T-cell (primary cell): ENCODE measurements at regions not wholly inside any gene's neighbourhood (a gene's known extent, or its start where the extent isn't known, plus 50 kb on each side); places are given as distances from the start of the nearest gene placed in this dataset.

ENCODE experiments used
- ATAC-seq, 4 experiments: fragments of 200-7000 bp in 3 of 4; fragments of 150-1000 bp in 1 of 4; cut with Tn5 transposase; replicated peaks in 1 of 4; 1 replicate in 3 of 4; 2 replicates in 1 of 4; pipeline ENCODE4 v1.10.0; 2021; ENCODE audit warnings: moderate library complexity in 3 of 4, mild to moderate bottlenecking in 2 of 4, moderate number of reproducible peaks in 1 of 4
- CTCF ChIA-PET, 2 donors: fragments of 300-600 bp; sonication (Branson Sonifier 250); formaldehyde crosslinking; loops; one replicate each; lab custom pipeline; 2022; ENCODE audit warnings: antibody characterized with exemption in 2 of 2; lab: Charles Lee
- POLR2A ChIA-PET, 2 donors: fragments of 300-600 bp; sonication (Branson Sonifier 250); formaldehyde crosslinking; loops; one replicate each; lab custom pipeline; 2022; ENCODE audit warnings: antibody characterized with exemption in 2 of 2; lab: Charles Lee
- DNase-seq, 35 experiments: peaks; one replicate each; pipeline versions ENCODE4 v3.0.0 to v3.0.0-alpha.2; 2013 to 2023
- H3K27ac ChIP-seq: one replicate; pipeline ENCODE4 v1.5.1; 2013; ENCODE audit warnings: low read length
- H3K27me3 ChIP-seq, 2 experiments: replicated peaks in 1 of 2; 1 replicate in 1 of 2; 2 replicates in 1 of 2; pipeline versions ENCODE4 v1.6.1 to v1.7.0; 2013; ENCODE audit warnings: low read length in 1 of 2, mixed read lengths in 1 of 2; ENCODE audit not compliant: control insufficient read depth in 2 of 2, insufficient read depth in 2 of 2; ENCODE audit errors: extremely low read depth in 1 of 2
- H3K36me3 ChIP-seq, 2 donors: 1 replicate in 1 of 2; 2 replicates in 1 of 2; pipeline versions ENCODE4 v1.6.1 to v1.7.0; 2013; ENCODE audit warnings: low read length in 1 of 2; ENCODE audit not compliant: control insufficient read depth in 2 of 2, insufficient read depth in 1 of 2; ENCODE audit errors: extremely low read depth in 1 of 2
- H3K4me1 ChIP-seq, 2 experiments: 1 replicate in 1 of 2; 2 replicates in 1 of 2; pipeline versions ENCODE4 v1.6.1 to v1.7.0; 2013; ENCODE audit warnings: low read length in 2 of 2, mixed read lengths in 1 of 2; ENCODE audit not compliant: insufficient read depth in 2 of 2, control insufficient read depth in 1 of 2; ENCODE audit errors: extremely low read depth in 1 of 2
- H3K4me3 ChIP-seq, 2 donors: 1 replicate in 1 of 2; 2 replicates in 1 of 2; pipeline versions ENCODE4 v1.5.1 to v1.7.0; 2013; ENCODE audit warnings: mild to moderate bottlenecking in 2 of 2, low read length in 1 of 2, moderate library complexity in 1 of 2; ENCODE audit not compliant: control insufficient read depth in 1 of 2; ENCODE audit errors: extremely low read depth in 1 of 2
- H3K9me3 ChIP-seq: 2 replicates; pipeline ENCODE4 v1.7.0; 2013
- H3K27ac Mint-ChIP-seq, 2 donors: one replicate each; pipeline ENCODE4 v1.8.0; 2020 to 2021; ENCODE audit warnings: mild to moderate bottlenecking in 2 of 2, mixed read lengths in 2 of 2
- H3K27me3 Mint-ChIP-seq, 2 donors: one replicate each; pipeline ENCODE4 v1.8.0; 2021 to 2022; ENCODE audit warnings: mixed read lengths in 2 of 2
- H3K36me3 Mint-ChIP-seq: one replicate; pipeline ENCODE4 v1.8.0; 2021; ENCODE audit warnings: mixed read lengths
- H3K4me1 Mint-ChIP-seq, 3 donors: one replicate each; pipeline ENCODE4 v1.8.0; 2020 to 2022; ENCODE audit warnings: mixed read lengths in 3 of 3, mild to moderate bottlenecking in 1 of 3
- H3K4me3 Mint-ChIP-seq, 3 donors: one replicate each; pipeline ENCODE4 v1.8.0; 2020 to 2022; ENCODE audit warnings: mild to moderate bottlenecking in 3 of 3, mixed read lengths in 3 of 3, moderate library complexity in 3 of 3
- H3K9me3 Mint-ChIP-seq, 3 donors: one replicate each; pipeline ENCODE4 v1.8.0; 2020 to 2022; ENCODE audit warnings: mixed read lengths in 3 of 3
- WGBS: methylation state at CpG from one replicate; pipeline ENCODE4 v1.1.5; 2013; ENCODE audit warnings: missing lambda C conversion rate; ENCODE audit not compliant: insufficient coverage; 5-methylcytosine and 5-hydroxymethylcytosine counted together

GRCh38 chr9:90034071-90034470, 429.3 kb downstream of the GADD45G start:
- H3K36me3 ChIP-seq = no peaks in the 10 kb centered on the region
- no peak overlapping the region for H3K4me3 ChIP-seq
- H3K27me3 ChIP-seq = no peaks in the 10 kb centered on the region
- no peak overlapping the region for H3K4me3 Mint-ChIP-seq
- WGBS = 64% methylated on average over 2 of the region's 5 CpGs
- H3K9me3 Mint-ChIP-seq = no peaks in the 10 kb centered on the region
- H3K27ac ChIP-seq = no peak overlapping the region
- H3K4me1 Mint-ChIP-seq = no peaks in the 10 kb centered on the region
- no peak for ATAC-seq
- ChIA-PET CTCF (no interaction called here), POLR2A (no interaction called here)
- H3K9me3 ChIP-seq = no peaks in the 10 kb centered on the region
- no peaks in the 10 kb centered on the region for H3K36me3 Mint-ChIP-seq
- H3K27ac Mint-ChIP-seq = no peak overlapping the region
- no peak for DNase-seq
- H3K4me1 ChIP-seq = no peaks in the 10 kb centered on the region
- peaks cover 2 to 8% of the 10 kb centered on the region in 2 donors for H3K27me3 Mint-ChIP-seq

GRCh38 chr9:90035471-90035870, 430.7 kb downstream of the GADD45G start:
- Mint-ChIP-seq H3K27me3 (peaks cover 6 to 10% of the 10 kb centered on the region in 2 donors), H3K9me3 (no peaks in the 10 kb centered on the region), H3K36me3 (no peaks in the 10 kb centered on the region), H3K4me3 (no peak overlapping the region), H3K4me1 (no peaks in the 10 kb centered on the region), H3K27ac (no peak overlapping the region)
- H3K4me1 ChIP-seq = no peaks in the 10 kb centered on the region
- POLR2A ChIA-PET = no interaction called here
- ATAC-seq = no peak
- no peaks in the 10 kb centered on the region for H3K36me3 ChIP-seq
- no CpG with 5 or more reads among the region's 2 CpGs for WGBS
- CTCF ChIA-PET = interaction anchor here in 1 of 2 donors (1.1 kb wide), 1 partner anchor 12 kb away, joined by 3 read pairs; no protein-coding TSS in a partner anchor
- no peak overlapping the region for H3K4me3 ChIP-seq
- DNase-seq = no peak
- H3K9me3 ChIP-seq = no peaks in the 10 kb centered on the region
- no peak overlapping the region for H3K27ac ChIP-seq
- peaks cover 0 to under 1% of the 10 kb centered on the region in 2 experiments for H3K27me3 ChIP-seq

GRCh38 chr9:90037146-90037797, 432.5 kb downstream of the GADD45G start:
- ChIA-PET CTCF (no interaction called here), POLR2A (no interaction called here)
- H3K36me3 ChIP-seq = no peaks in the 10 kb centered on the region
- no peak overlapping the region for H3K4me3 ChIP-seq
- H3K4me3 Mint-ChIP-seq = no peak overlapping the region
- H3K9me3 ChIP-seq = no peaks in the 10 kb centered on the region
- no peak for DNase-seq
- WGBS = 99% methylated on average over 9 of the region's 11 CpGs
- no peak for ATAC-seq
- H3K27me3 Mint-ChIP-seq = peaks cover 5 to 6% of the 10 kb centered on the region in 2 donors
- H3K4me1 Mint-ChIP-seq = no peaks in the 10 kb centered on the region
- H3K27ac ChIP-seq = no peak overlapping the region
- no peaks in the 10 kb centered on the region for H3K4me1 ChIP-seq
- H3K27me3 ChIP-seq = peaks cover 0 to 2% of the 10 kb centered on the region in 2 experiments
- no peaks in the 10 kb centered on the region for H3K9me3 Mint-ChIP-seq
- no peaks in the 10 kb centered on the region for H3K36me3 Mint-ChIP-seq
- H3K27ac Mint-ChIP-seq = no peak overlapping the region

- ATAC-seq = no peak
- Histone ChIP-seq H3K4me1 (no peaks in the 10 kb centered on the region), H3K36me3 (no peaks in the 10 kb centered on the region), H3K9me3 (no peaks in the 10 kb centered on the region), H3K27ac (no peak overlapping the region), H3K4me3 (no peak overlapping the region), H3K27me3 (peaks cover 0 to 2% of the 10 kb centered on the region in 2 experiments)
- POLR2A ChIA-PET = no interaction called here
- CTCF ChIA-PET = no interaction called here
- Mint-ChIP-seq H3K4me3 (no peak overlapping the region), H3K4me1 (peaks cover 0 to 1% (median 0%) of the 10 kb centered on the region in 3 donors), H3K36me3 (no peaks in the 10 kb centered on the region), H3K27me3 (peaks cover 5 to 6% of the 10 kb centered on the region in 2 donors), H3K27ac (no peak overlapping the region), H3K9me3 (no peaks in the 10 kb centered on the region)
- DNase-seq = no peak
- 89% methylated on average over 6 of the region's 9 CpGs for WGBS
These were observed 434.0 kb downstream of the GADD45G start for GRCh38 chr9:90038763-90039162.

GRCh38 chr9:90044263-90044662, 439.5 kb downstream of the GADD45G start:
- Mint-ChIP-seq H3K4me3 (no peak overlapping the region), H3K4me1 (peaks cover 0 to 2% (median 0%) of the 10 kb centered on the region in 3 donors), H3K36me3 (no peaks in the 10 kb centered on the region), H3K9me3 (peaks cover 3% of the 10 kb centered on the region in 3 donors), H3K27me3 (peaks cover 6 to 9% of the 10 kb centered on the region in 2 donors), H3K27ac (no peak overlapping the region)
- ChIA-PET CTCF (no interaction called here), POLR2A (no interaction called here)
- H3K27me3 ChIP-seq = peaks cover 0 to 6% of the 10 kb centered on the region in 2 experiments
- ATAC-seq (no peak), DNase-seq (no peak)
- H3K9me3 ChIP-seq = no peaks in the 10 kb centered on the region
- H3K27ac ChIP-seq = no peak overlapping the region
- H3K4me3 ChIP-seq = no peak overlapping the region
- H3K4me1 ChIP-seq = no peaks in the 10 kb centered on the region
- H3K36me3 ChIP-seq = no peaks in the 10 kb centered on the region
- 91% methylated on average over 4 of the region's 6 CpGs for WGBS

GRCh38 chr9:90044710-90045151, 439.9 kb downstream of the GADD45G start:
- Histone ChIP-seq H3K27ac (no peak overlapping the region), H3K4me1 (no peaks in the 10 kb centered on the region), H3K27me3 (peaks cover 0 to 6% of the 10 kb centered on the region in 2 experiments), H3K36me3 (no peaks in the 10 kb centered on the region), H3K9me3 (no peaks in the 10 kb centered on the region), H3K4me3 (no peak overlapping the region)
- Mint-ChIP-seq H3K27me3 (peaks cover 3 to 6% of the 10 kb centered on the region in 2 donors), H3K27ac (no peak overlapping the region), H3K4me3 (no peak overlapping the region), H3K36me3 (no peaks in the 10 kb centered on the region), H3K4me1 (peaks cover 0 to 2% (median 0%) of the 10 kb centered on the region in 3 donors), H3K9me3 (peaks cover 3% of the 10 kb centered on the region in 3 donors)
- 66% methylated on average over 6 of the region's 7 CpGs for WGBS
- ChIA-PET POLR2A (no interaction called here), CTCF (no interaction called here)
- DNase-seq (no peak), ATAC-seq (no peak)
